Endothelial cell (in vitro differentiated cells): ENCODE measurements at regions not wholly inside any gene's neighbourhood (a gene's known extent, or its start where the extent isn't known, plus 50 kb on each side); places are given as distances from the start of the nearest gene placed in this dataset.

Experiments
- DNase-seq: peaks from one replicate; pipeline ENCODE4 v3.0.0; 2021; ENCODE audit warnings: low spot score
- H3K27ac Mint-ChIP-seq: one replicate; pipeline ENCODE4 v1.8.0; 2021; ENCODE audit warnings: mixed read lengths, inconsistent platforms; ENCODE audit not compliant: unreplicated experiment
- H3K27me3 Mint-ChIP-seq: one replicate; pipeline ENCODE4 v1.8.0; 2021; ENCODE audit warnings: mild to moderate bottlenecking, moderate library complexity, mixed read lengths, inconsistent platforms; ENCODE audit not compliant: unreplicated experiment
- H3K36me3 Mint-ChIP-seq: one replicate; pipeline ENCODE4 v1.8.0; 2021; ENCODE audit warnings: mild to moderate bottlenecking, low read depth, mixed read lengths, inconsistent platforms; ENCODE audit not compliant: unreplicated experiment
- H3K4me1 Mint-ChIP-seq: one replicate; pipeline ENCODE4 v1.8.0; 2021; ENCODE audit warnings: mild to moderate bottlenecking, mixed read lengths, inconsistent platforms; ENCODE audit not compliant: unreplicated experiment
- H3K4me3 Mint-ChIP-seq: one replicate; pipeline ENCODE4 v1.8.0; 2021; ENCODE audit warnings: mild to moderate bottlenecking, mixed read lengths, inconsistent platforms; ENCODE audit not compliant: unreplicated experiment
- H3K9me3 Mint-ChIP-seq: one replicate; pipeline ENCODE4 v1.8.0; 2021; ENCODE audit warnings: mixed read lengths, inconsistent platforms; ENCODE audit not compliant: unreplicated experiment
- CTCF ChIP-seq: fragments of 200-600 bp; sonication (generic); IDR thresholded peaks from one replicate; pipeline ENCODE4 v1.5.0; 2021; ENCODE audit warnings: antibody characterized with exemption; ENCODE audit not compliant: unreplicated experiment

GRCh38 chr3:153429821-153430220 is 267.8 kb downstream of the RAP2B start:
- Mint-ChIP-seq H3K27me3 (no peaks in the 10 kb centered on the region), H3K27ac (no peak overlapping the region), H3K4me3 (no peak overlapping the region), H3K4me1 (no peaks in the 10 kb centered on the region), H3K36me3 (no peaks in the 10 kb centered on the region), H3K9me3 (no peaks in the 10 kb centered on the region)
- no peak for DNase-seq
- TF ChIP-seq CTCF = no peak

GRCh38 chr3:153431076-153431475 is 269.1 kb downstream of the RAP2B start:
- no peaks in the 10 kb centered on the region for H3K36me3 Mint-ChIP-seq
- no peak for DNase-seq

GRCh38 chr3:153437666-153438065 is 275.6 kb downstream of the RAP2B start:
- TF ChIP-seq CTCF = no peak
- H3K27me3 Mint-ChIP-seq = no peaks in the 10 kb centered on the region
- no peak overlapping the region for H3K4me3 Mint-ChIP-seq
- H3K27ac Mint-ChIP-seq = no peak overlapping the region
- no peak for DNase-seq
- H3K4me1 Mint-ChIP-seq = no peaks in the 10 kb centered on the region
- no peaks in the 10 kb centered on the region for H3K9me3 Mint-ChIP-seq
- no peaks in the 10 kb centered on the region for H3K36me3 Mint-ChIP-seq

More at GRCh38 chr3:153431076-153431475, 269.1 kb downstream of the RAP2B start:
- no peak overlapping the region for H3K27ac Mint-ChIP-seq
- H3K4me3 Mint-ChIP-seq = no peak overlapping the region
- no peak for TF ChIP-seq CTCF
- H3K4me1 Mint-ChIP-seq = no peaks in the 10 kb centered on the region
- H3K27me3 Mint-ChIP-seq = no peaks in the 10 kb centered on the region
- H3K9me3 Mint-ChIP-seq = no peaks in the 10 kb centered on the region

- TF ChIP-seq CTCF = no peak
- H3K27me3 Mint-ChIP-seq = no peaks in the 10 kb centered on the region
- no peaks in the 10 kb centered on the region for H3K9me3 Mint-ChIP-seq
Observed at GRCh38 chr3:153438271-153438670, 276.2 kb downstream of the RAP2B start.

GRCh38 chr3:153439780-153440179 is 277.8 kb downstream of the RAP2B start:
- no peaks in the 10 kb centered on the region for H3K4me1 Mint-ChIP-seq
- no peaks in the 10 kb centered on the region for H3K27me3 Mint-ChIP-seq
- H3K36me3 Mint-ChIP-seq = no peaks in the 10 kb centered on the region
- H3K4me3 Mint-ChIP-seq = no peak overlapping the region
- no peaks in the 10 kb centered on the region for H3K9me3 Mint-ChIP-seq
- no peak for DNase-seq
- no peak overlapping the region for H3K27ac Mint-ChIP-seq
- TF ChIP-seq CTCF = no peak

More at GRCh38 chr3:153438271-153438670, 276.2 kb downstream of the RAP2B start:
- no peaks in the 10 kb centered on the region for H3K36me3 Mint-ChIP-seq
- DNase-seq = no peak
- H3K27ac Mint-ChIP-seq = no peak overlapping the region
- no peak overlapping the region for H3K4me3 Mint-ChIP-seq
- no peaks in the 10 kb centered on the region for H3K4me1 Mint-ChIP-seq
